Mesothelial cell of epicardium (in vitro differentiated cells): ENCODE measurements at regions not wholly inside any gene's neighbourhood (a gene's known extent, or its start where the extent isn't known, plus 50 kb on each side); places are given as distances from the start of the nearest gene placed in this dataset.

Experiments
- DNase-seq, 2 experiments: peaks; one replicate each; pipeline ENCODE4 v3.0.0; 2021; ENCODE audit warnings: low spot score in 2 of 2; ENCODE audit not compliant: unreplicated experiment in 2 of 2
- H3K27ac Mint-ChIP-seq: 2 replicates; pipeline ENCODE4 v1.8.0; 2021; ENCODE audit warnings: mixed read lengths
- H3K27me3 Mint-ChIP-seq: 2 replicates; pipeline ENCODE4 v1.8.0; 2021; ENCODE audit warnings: low read depth, mixed read lengths
- H3K36me3 Mint-ChIP-seq: 2 replicates; pipeline ENCODE4 v1.8.0; 2021; ENCODE audit warnings: mixed read lengths
- H3K4me1 Mint-ChIP-seq: 2 replicates; pipeline ENCODE4 v1.8.0; 2021; ENCODE audit warnings: mixed read lengths
- H3K4me3 Mint-ChIP-seq: 2 replicates; pipeline ENCODE4 v1.8.0; 2021; ENCODE audit warnings: mild to moderate bottlenecking, moderate library complexity, mixed read lengths
- H3K9me3 Mint-ChIP-seq: 2 replicates; pipeline ENCODE4 v1.8.0; 2021; ENCODE audit warnings: mixed read lengths
- TF ChIP-seq, protein P1 (sequence below): fragments of 200-600 bp; sonication (generic); IDR thresholded peaks from one replicate; pipeline ENCODE4 v1.5.0; 2021; ENCODE audit warnings: antibody characterized with exemption; ENCODE audit not compliant: unreplicated experiment

DNA sequence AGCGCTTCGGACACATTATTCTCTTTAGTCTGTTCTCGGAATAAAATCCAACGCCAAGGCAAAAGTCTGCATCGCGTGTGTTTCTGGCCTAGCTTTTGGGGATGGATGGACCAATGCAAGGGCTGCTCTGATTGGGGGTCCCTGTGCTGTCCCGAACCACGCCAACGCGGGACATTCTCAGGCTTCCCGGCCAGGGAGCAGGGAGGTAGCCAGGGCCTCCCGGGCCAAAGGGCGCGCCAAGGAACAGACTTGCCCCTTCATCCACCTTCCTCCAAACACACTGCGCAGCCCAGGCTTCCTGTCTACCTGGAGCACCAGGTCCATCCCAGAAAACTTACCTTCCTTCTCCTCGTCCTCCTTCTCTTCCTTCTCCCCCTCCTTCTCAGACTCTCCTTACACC, 113.0 kb upstream of the SELENOP start:
- TF ChIP-seq, protein P1, sequence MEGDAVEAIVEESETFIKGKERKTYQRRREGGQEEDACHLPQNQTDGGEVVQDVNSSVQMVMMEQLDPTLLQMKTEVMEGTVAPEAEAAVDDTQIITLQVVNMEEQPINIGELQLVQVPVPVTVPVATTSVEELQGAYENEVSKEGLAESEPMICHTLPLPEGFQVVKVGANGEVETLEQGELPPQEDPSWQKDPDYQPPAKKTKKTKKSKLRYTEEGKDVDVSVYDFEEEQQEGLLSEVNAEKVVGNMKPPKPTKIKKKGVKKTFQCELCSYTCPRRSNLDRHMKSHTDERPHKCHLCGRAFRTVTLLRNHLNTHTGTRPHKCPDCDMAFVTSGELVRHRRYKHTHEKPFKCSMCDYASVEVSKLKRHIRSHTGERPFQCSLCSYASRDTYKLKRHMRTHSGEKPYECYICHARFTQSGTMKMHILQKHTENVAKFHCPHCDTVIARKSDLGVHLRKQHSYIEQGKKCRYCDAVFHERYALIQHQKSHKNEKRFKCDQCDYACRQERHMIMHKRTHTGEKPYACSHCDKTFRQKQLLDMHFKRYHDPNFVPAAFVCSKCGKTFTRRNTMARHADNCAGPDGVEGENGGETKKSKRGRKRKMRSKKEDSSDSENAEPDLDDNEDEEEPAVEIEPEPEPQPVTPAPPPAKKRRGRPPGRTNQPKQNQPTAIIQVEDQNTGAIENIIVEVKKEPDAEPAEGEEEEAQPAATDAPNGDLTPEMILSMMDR: no peak
- peaks cover 3% of the 10 kb centered on the region for H3K27me3 Mint-ChIP-seq
- no peak overlapping the region for H3K27ac Mint-ChIP-seq
- no peak for DNase-seq
- H3K36me3 Mint-ChIP-seq: no peaks in the 10 kb centered on the region
- no peaks in the 10 kb centered on the region for H3K4me1 Mint-ChIP-seq
- peaks cover 9% of the 10 kb centered on the region for H3K9me3 Mint-ChIP-seq
- H3K4me3 Mint-ChIP-seq: no peak overlapping the region

DNA sequence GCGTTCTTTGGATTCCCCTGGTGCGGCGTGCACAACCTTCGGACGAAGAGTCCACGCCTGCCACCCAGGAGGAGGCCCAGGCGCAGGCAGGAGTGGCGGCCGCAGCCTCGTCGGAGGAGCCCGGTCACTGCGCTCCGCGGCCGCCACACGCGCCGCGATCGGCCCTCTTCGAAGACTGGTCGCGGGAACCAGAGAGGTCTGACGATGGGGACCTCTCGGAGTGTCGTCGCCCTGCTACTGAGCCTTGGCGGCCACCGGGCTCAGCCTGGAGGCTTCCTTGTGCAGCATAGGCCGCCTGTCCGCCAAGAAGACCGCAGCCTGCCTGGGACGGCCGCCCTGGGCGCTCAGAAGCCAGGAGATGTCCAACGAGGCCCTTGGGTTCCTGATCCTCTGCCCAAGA, 112.5 kb upstream of the SELENOP start:
- H3K4me3 Mint-ChIP-seq: no peak overlapping the region
- peaks cover 3% of the 10 kb centered on the region for H3K27me3 Mint-ChIP-seq
- no peak for DNase-seq
- no peaks in the 10 kb centered on the region for H3K36me3 Mint-ChIP-seq
- peaks cover 9% of the 10 kb centered on the region for H3K9me3 Mint-ChIP-seq
- no peaks in the 10 kb centered on the region for H3K4me1 Mint-ChIP-seq
- no peak overlapping the region for H3K27ac Mint-ChIP-seq
- TF ChIP-seq, protein P1: no peak

DNA sequence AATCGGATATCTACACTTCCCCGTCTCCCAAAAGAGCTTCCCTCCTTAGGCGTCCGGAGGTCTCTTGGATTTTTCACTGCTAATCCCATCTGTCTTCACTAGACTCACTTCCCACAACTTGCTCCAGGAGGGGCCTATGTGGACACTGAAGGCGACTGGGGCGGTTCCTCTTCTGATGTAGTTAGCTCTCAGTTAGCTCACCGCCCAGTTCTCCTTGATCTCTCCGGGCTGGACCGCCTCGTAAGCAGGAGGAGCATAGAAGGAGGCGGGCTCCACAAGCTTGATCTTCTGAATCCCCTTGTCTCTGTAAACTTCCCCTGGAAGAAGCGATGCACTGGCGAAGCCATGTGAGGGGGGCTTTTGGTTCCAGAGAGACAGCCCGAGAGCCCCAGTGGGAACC, 112.0 kb upstream of the SELENOP start:
- no peak overlapping the region for H3K4me3 Mint-ChIP-seq
- no peak for DNase-seq
- peaks cover 9% of the 10 kb centered on the region for H3K9me3 Mint-ChIP-seq
- H3K27me3 Mint-ChIP-seq: peaks cover 3% of the 10 kb centered on the region
- H3K4me1 Mint-ChIP-seq: no peaks in the 10 kb centered on the region
- no peak overlapping the region for H3K27ac Mint-ChIP-seq
- H3K36me3 Mint-ChIP-seq: no peaks in the 10 kb centered on the region
- TF ChIP-seq, protein P1: no peak

DNA sequence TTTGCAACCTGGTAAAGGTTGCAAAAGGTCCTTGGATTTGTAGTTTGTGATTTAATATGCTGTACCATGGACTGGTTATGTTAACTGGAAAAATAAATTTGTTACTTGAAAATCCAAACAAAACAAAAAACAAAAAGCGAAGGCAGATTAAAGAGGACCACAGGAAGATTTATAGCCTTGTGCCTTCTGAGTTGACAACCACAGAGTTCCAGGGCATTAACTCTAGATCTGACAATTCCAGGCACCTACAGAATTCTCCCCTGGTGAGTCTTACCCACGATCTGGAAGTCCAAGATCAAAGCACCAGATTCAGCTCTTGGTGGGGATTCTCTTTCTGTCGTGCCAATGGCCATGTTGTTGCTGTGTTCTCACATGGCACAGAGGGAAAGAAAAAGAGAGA, 107.9 kb upstream of the SELENOP start:
- no peak overlapping the region for H3K4me3 Mint-ChIP-seq
- H3K36me3 Mint-ChIP-seq: no peaks in the 10 kb centered on the region
- no peaks in the 10 kb centered on the region for H3K4me1 Mint-ChIP-seq
- H3K27ac Mint-ChIP-seq: no peak overlapping the region
- peaks cover 9% of the 10 kb centered on the region for H3K27me3 Mint-ChIP-seq
- TF ChIP-seq, protein P1: no peak
- DNase-seq: no peak
- H3K9me3 Mint-ChIP-seq: peaks cover under 1% of the 10 kb centered on the region

DNA sequence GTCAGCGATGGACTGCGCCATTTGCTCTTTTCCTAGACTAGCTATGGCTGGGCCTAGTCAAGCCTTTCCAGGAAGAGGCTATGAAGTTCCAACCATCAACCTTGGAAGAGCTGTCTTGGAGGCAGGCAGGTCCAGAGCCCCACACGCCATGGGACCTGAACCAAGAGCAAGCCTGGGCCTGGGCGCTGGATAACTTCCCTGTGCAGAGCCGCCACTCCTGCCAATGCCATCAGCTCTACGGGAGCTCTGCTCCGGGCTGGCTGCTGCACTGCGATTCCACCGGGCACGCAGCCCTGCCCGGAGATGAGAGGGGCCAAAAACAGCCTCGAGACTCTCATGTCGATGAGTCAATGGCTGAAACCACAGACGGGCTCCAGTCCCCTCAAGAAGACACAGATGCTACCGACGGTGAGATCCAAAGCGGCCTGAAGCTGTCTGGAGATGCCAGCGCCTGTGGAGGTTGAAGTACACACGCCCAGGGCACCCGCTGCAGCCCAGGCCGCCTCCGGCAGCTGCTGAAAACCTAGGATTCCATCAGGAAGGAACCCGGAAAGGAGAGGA, 103.7 kb upstream of the SELENOP start:
- no peak for DNase-seq
- no peaks in the 10 kb centered on the region for H3K36me3 Mint-ChIP-seq
- no peak overlapping the region for H3K4me3 Mint-ChIP-seq
- H3K27me3 Mint-ChIP-seq: peaks cover 6% of the 10 kb centered on the region
- no peak overlapping the region for H3K27ac Mint-ChIP-seq
- H3K4me1 Mint-ChIP-seq: no peaks in the 10 kb centered on the region
- H3K9me3 Mint-ChIP-seq: no peaks in the 10 kb centered on the region
- TF ChIP-seq, protein P1: no peak
